RPMI8226 (cell line): ENCODE measurements at regions not wholly inside any gene's neighbourhood (a gene's known extent, or its start where the extent isn't known, plus 50 kb on each side); places are given as distances from the start of the nearest gene placed in this dataset.
"Not testable (repeated sequence)": the region's sequence is repeated elsewhere in the genome, so short reads cannot be mapped to it uniquely, and the experiment has no call there.

ENCODE experiments used
- DNase-seq: peaks from one replicate; pipeline ENCODE4 v3.0.0-alpha.2; 2015

DNA sequence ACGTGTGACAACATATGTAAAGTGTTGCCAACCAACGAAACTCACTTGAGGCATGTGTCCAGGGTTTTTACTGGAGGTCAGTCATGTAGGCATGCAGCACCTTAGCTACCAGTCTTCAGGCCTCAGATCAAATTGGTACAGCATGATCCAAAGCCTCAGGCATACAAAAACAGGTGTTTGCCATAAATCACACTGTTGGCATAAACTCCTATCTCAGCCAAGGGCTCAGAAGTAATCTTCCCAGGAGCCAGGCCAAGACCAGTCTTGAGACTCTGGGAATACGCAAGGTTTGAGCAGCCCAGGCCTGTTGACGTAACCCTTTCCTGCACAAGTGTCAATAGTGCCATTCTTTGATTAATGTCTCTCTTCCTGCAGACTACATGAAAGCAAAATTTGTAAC, 163.5 kb downstream of the PRL start:
- no peak for DNase-seq

DNA sequence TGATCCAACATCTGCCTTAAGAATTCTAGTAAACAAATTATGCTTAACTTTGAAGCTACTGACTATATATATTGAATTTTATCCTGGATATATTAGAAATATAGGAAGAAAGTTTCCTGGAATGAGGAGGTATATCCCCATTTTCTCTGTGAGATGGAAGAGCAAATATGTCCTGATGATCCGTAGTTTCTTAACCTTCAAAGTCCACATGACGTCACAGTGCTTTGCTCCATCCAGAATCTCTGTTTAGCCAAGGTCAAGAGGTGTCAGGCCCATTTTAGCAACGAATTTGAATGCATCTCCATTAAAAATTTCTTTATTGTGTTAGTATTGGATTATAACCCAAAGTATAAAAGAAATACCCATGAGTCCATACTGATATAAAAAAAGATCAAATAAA, 162.5 kb downstream of the PRL start:
- no peak for DNase-seq

DNA sequence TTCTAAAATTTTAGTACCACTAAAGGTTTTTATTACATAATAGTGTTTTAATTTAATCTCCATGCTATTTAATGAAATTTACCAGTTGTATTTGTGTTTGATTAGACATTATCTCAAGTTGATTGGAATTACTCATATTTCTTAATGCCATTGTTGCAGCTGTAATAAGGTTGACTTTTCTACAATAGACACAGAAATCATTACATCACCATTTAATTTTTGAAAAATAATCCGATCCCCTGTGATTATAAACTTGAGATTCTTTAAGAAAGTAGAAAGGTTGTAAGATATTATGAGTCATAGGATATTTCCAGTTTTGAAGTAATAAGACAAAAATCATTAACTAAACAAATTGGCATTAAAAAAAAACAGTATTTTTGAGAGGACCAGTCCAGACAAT, 161.4 kb downstream of the PRL start:
- no peak for DNase-seq

DNA sequence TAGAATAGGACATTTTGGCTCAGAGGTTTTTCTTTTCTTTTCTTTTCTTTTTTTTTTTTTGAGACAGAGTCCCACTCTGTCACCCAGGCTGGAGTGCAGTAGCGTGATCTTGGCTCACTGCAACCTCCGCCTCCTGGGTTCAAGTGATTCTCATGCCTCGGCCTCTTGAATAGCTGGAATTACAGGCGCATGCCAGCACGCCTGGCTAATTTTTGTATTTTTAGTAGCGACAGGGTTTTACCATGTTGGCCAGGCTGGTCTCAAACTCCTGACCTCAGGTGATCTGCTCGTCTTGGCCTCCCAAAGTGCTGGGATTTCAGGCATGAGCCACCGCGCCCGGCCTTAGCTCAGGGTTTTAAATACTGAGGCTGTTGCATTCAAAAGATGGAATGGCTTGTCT, 156.1 kb downstream of the PRL start:
- not testable (repeated sequence) for DNase-seq

DNA sequence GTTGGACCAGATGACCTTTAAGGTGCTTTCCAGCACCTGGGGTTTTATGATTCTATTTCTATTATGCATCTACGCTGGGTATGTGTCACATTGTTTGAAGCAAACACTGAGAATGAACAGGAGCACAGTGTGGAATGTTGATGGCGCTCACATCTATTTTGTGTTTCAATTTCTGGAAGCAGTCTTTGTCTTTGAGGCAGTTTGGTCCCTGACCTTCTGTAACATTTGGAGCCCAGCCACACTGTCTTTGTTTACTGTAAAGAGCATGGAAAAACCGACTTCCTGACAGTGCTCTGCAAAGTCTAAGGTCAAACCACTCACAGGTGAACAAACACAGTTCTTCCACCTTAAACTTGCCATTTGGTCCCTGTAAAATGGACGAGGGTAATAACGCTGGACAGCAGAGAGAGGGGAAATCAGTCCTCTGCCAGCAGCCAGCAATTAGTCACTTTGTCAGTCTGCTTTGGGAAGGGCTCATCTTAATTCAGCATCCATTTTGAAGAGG, 155.5 kb downstream of the PRL start:
- no peak for DNase-seq

DNA sequence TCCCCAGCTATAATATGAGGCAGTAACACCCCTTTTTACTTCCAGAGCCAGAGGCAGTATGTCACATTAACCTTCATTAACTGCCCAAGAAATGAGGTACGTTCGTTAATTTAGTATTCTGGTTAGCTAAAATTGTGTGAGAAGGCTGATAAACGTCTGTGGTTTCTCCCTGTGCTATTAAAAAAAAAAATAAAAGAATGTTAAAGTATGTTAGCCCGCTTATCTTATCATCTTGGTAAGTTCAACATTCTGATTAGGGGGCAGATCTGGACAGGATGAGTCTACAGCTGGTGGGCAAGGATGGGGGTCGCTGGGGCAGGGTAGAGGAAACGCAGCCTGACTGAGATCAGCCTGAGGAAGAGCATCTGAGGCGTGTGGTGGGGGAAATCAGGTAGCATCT, 154.0 kb downstream of the PRL start:
- DNase-seq, result no peak

DNA sequence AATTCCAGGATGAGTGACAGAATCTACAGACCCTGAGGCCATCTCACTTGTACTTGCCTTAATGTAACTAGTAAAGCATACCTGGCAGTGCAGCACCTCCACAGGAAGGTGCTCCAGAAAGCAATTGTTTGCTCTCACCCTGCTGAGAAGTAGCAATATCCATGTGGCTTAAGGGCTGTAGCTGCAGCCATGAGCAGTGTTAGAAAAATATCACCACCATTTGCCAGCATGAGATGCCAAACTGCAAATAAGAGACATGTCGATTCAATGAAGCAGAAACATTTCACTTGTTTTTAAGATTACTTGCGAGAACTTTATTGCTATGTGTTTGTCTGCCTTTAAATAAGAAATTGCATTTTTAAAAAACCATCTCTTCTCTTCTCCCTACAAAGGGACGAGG, 151.5 kb downstream of the PRL start:
- DNase-seq, result no peak

DNA sequence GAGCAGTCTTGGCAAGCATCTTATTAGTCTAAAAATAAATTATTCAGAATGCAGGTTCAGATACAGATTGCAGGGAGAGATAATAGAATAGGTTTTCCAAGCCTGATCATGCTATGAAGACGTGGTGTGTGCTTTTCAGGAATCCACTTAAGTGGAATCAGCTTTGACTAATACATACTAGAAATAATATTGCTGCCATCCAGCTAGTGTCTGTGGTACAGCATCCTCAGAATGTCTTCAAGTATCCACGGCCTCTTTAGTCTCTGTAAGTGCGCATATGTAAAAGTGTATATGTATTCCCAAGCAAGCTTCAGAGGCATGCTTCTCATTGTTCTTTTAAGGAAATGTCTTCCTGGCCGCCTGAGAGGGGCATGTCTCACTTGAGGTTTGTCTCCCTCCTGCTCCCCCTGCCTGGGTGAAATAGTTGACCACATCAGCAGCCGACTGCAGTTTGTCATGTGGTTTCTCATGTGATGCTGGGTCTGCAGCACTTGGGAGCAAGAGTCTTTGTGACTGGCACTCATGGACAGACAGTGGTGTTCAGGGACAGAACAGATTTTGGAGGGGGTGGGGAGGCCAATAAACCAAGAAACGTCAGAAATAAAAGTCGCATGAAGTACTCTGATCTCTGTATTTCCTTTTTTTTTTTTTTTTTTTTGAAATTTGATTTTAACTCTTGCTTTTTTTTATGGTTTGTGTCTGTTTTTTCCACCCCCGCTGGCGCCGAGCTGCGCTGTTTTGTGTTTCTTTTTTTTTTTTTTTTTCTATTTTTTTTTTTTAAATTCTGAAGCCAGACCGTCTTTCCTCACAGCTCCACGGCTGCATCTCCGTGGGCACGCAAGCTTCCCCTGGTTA, 150.8 kb downstream of the PRL start:
- DNase-seq, result no peak

DNA sequence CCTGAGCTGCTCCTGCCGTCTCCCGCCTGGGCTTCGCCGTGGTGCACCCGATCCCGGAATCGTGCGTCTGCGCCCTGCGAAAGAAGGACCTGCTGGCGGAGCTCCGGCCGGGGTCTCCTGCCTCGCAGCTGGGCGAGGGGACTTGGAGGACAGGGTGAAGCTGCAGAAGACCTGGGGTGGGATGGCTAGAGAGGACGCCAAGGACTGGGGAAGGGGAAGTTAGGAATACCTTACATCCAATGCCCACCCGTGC, 150.2 kb downstream of the PRL start:
- DNase-seq, result no peak

DNA sequence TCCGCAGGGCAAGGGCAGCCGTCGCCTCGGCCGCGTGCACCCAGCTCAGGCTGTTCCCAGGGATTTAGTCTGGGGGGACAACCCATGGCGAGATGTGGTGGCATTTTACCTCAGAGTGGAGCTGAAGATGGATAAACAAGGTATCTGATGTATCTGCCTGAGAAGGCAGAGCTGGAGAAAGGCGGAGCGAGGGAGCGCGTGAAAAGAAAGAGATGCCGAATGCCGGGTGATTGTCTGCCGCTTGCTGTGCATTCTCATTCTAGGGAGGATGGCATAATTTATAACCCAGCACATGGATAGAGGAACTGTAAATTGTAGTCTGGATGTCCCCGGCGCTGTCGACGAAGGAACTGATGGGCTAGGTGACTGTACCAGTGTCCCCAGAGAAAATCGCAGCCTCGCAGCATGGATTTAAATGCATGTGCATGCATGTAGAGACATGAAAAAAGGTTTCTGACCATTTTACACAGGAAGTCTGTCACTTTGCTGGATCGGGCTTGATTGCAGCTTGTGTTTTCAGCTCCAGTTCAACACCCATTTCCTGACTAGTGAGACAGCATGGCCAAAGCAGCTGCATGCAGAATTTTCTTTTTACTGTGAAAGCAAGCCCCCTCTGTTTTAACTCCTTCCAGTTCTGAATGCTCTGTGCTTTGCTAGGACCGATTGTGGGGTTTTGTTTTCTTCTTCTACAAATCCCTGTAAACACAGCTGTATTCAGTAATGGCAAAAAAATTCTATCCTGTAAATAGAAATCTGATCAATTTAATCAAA, 149.7 kb downstream of the PRL start:
- no peak for DNase-seq

DNA sequence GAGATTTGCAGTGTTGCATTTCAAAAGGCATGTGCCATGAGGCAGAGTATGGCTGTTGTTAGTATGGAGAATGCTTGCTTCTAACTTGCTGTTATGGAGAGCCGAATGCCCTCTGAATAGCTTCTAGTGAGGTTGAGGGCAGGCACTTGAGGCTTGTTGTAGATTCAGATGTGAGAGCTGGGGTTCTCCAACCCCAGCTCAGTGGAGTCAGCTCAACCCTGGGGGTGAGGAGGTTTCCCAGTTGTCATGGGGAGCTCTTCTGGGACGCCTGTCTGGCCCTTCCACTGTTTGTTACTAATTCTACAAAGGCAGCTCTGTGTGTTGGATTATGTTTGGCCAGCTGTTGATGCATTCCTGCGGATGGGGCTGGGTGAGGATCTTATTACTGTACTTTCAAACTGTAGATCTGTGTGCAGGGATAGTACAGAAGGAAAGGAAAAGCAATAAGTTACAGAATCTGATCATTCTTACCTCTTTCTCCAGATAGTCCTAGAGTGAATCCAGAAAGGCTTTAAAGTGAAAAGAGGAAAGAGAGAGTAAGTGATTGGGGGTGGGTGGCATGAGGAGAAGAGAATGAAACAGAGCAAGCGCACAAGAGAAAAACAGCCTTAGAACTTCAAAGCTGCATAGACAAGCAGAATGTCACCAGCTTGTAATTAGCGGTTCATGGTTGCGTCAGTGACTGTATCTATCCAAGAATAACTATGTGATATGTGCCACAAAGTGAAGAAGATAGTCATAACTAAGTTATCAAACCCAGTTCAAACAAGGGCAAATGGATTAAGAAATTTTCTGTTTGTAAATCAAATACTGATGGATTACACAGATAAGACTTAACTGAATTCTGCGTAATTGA, 148.7 kb downstream of the PRL start:
- no peak for DNase-seq

DNA sequence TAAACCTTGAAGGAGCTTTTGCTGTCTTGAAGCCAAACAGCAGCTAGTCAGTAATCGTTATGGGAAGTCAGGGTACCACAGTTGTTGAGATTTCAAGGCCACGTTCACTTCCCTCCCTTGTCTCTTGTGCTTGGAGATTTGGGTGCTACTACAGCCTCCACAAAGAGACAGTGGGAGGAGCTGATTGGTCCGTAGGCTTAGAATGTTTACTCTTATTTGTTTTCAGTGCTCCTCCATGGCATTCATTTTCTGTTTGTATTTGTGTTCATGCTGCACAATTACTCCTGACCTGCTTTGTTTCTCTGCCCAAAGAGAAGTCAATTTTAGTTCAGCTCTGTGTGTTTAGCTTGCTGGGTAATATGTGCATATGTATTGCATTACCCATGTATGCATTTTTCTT, 147.7 kb downstream of the PRL start:
- no peak for DNase-seq

DNA sequence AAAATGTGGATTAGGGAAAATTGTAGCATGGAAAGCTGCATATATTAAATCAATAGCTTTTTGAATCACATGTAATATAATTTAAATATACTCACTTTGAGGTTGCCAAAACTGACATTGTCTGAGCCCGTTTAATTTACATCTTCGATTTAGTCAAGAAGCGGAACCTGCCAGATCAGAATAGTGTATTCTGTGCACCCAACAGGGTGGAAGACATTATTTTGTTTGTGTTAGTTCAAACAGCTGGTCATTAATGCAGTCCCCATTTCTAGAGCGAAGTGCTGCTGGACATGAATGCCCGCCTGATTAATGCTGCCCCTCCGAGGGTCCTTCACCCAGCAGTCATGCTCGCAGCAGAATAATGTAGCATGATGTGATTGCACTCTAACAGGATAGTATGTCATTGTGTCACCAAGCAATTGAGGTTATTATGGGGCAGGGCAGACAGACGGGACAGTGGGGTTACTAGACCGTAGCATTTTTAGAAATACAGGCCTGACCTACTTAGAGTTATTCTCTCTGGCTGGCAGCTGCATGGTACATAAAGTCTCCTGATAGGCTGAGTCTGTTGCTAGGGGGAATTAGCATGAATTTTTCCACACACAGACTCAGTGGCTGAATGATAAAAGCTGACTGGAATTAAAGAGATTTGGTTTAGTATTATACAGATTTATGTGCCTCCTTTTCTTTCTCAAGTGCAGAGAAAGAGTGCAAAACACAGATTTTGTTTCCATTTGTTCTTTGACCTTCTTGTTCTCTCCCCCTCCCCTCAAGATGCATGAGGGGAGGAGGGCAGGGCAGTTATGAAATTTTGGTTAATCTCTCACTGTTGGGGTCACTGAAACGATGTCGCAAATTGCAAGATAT, 147.1 kb downstream of the PRL start:
- DNase-seq, result no peak

DNA sequence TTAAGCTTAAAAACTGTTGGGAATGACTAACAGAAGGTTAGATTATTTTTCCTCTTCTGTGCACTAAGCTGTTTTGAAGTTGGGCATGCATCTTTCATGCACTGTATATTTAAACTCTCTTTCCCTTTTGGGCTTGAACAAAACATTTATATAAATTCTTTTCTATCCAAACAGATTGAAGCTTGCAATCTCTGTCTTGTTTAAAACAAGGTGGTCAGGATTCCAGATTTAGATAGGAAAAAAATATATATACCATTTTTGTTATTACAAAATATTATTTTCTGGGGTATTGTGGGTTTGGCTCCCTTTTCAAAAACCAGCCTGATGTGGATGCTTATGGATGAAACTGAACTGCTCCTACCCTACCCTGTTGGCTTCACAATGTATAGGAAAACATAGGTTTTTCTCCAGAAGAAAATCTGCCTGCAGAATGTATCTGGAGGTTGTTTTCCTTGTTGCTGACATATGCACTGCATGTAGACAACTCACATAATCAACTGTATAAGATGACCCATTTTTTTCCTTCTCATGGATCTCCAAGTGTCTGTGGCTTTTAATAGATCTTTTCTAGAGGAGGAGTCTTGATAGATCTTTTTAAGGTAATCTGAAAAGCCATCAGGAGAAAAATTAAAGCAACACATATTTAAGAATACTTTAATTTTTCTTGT, 146.3 kb downstream of the PRL start:
- DNase-seq, result no peak

DNA sequence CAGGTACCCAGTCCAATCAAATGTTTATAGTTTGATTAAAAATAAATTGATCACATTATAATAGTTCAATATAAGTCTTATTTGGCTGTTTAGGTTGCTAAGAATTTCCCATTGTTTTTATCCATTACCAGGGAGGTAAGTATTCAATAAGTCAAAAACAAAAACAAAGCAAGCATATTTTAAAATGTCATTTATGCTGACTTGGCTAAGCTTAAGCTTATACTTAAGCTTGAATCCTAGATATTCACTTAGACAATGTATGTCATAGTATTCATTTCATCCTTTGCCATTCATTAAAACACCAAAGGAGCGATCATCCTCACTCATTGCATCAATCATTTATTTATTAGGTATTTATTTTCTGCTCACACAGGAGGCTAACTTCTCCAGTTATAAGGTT, 144.9 kb downstream of the PRL start:
- DNase-seq, result no peak

DNA sequence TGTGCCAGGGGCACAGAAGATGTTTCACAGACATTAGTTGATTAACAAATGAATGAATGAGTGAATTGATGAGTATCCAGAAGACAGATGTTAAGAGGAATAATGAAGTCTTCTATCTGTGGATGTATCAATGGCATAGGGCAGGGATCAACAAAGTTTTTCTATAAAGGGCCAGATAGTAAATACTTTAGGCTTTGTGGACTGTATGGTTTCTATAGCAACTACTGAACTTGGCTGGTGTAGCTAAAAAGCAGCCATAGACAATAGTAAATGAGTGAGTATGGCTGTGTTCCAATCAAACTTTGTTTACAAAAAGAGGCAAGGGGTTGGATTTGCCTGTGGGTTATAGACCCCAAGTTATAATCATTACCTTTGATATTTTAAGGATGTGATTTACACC, 144.0 kb downstream of the PRL start:
- DNase-seq, result no peak

DNA sequence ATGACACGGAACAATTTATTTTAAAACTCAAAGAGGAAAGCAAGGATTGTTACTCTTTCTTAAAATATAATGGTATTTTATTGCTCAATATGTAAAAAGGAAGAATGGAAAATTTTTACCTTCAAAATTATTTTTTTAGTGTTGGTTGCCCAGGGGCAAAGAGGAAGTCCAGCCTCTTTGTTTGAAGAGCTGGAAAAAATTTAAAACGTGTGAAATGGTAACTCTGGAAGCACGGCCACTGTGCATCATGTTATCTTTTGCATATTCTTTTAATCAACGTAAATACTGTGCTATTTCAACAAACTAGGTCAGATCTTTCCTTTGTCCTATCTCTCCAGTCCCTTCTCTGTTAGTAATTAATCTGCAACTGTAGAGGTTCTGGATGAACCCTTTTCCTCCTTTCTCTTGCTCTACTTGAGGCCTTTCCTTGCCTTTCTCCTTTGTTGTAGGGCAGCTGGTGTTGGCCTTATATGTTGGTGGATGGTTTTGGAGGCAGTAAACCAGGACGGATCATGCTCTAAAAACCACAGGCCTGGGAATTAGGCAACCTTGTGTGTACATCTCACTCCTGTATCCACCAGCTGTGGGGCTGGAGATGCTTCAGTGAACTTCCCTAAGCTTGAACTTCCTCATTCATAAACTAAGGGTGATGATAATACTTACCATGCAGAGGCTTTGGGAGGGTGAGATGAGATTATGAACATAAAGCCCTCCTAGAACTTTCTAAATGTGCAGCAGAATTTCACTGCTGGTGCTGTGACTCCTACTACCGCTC, 143.3 kb downstream of the PRL start:
- no peak for DNase-seq

DNA sequence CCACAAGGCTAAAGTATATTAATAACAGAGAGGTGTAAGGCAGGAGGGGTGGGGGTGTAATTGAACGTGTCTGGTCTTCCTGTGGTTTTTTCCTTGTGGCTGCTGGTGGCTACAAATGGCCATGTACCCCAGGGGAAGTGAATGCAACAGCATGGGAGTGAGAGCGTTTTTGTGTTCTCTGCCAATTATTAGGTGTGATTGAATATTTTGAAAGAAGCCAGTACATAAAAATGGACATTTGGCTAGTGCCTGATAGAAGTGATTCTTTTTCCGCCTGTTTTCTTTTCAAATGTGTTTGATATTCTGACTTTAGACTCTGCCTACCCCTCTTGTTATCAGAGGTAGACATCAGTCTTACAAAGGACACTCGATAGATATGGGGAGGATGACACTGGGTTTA, 141.3 kb downstream of the PRL start:
- no peak for DNase-seq

DNA sequence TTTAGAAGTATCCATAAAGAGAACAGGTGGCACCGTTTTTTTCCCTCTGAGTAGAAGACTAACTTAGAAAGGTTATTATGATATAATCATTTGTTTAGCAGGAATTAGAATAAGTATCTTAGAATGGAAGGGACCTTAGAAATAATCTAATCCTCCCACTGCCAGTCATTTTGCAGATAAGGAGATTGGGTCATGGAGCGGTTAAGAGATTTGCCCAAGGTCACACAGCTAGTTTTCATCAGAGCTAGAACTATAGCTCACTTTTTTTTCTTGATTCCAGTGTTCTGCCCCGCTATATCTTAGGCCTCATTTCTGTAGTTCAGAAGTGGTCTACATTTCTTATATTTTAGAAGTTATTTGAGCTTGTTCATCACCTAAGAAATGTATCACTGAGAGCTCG, 139.6 kb downstream of the PRL start:
- DNase-seq, result no peak

DNA sequence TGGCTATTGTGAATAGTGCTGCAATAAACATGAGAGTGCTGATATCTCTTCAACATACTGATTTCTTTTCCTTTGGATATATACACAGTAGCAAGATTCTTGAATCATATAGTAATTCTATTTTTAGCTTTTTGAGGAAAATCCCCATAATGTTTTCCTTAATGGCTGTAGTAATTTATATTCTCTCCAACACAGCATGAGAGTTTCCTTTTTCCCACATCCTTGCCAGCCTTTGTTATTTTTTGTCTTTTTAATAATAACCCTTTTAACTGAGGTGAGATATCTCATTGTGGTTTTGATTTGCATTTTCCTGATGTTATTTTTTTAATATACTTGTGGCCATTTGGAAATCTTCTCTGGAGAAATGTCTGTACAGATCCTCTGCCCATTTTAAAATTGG, 132.6 kb downstream of the PRL start:
- DNase-seq, result no peak

DNA sequence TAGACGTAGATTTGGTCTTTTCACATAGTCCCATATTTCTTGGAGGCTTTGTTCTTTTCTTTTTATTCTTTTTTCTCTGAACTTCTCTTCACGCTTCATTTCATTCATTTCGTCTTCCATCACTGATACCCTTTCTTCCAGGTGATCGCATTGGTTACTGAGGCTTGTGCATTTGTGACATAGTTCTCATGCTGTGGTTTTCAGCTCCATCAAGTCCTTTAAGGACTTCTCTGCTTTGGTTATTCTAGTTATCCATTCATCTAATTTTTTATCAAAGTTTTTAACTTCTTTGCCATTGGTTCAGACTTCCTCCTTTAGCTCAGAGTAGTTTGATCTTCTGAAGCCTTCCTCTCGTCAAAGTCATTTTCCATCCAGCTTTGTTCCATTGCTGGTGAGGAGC, 125.8 kb downstream of the PRL start:
- not testable (repeated sequence) for DNase-seq
